Stimulated activated CD8-positive, alpha-beta memory T cell treated with anti-CD3 and anti-CD28 coated beads, Interleukin-7, amount 100 ng/mL, for 48 hours (primary cell): ENCODE measurements at regions not wholly inside any gene's neighbourhood (a gene's known extent, or its start where the extent isn't known, plus 50 kb on each side); places are given as distances from the start of the nearest gene placed in this dataset.
"Not testable (repeated sequence)": the region's sequence is repeated elsewhere in the genome, so short reads cannot be mapped to it uniquely, and the experiment has no call there.

Experiments used
- DNase-seq, 2 donors: peaks; one replicate each; pipeline ENCODE4 v3.0.0-alpha.2; 2020; ENCODE audit warnings: low read depth in 1 of 2; ENCODE audit errors: extremely low read depth in 1 of 2

DNA sequence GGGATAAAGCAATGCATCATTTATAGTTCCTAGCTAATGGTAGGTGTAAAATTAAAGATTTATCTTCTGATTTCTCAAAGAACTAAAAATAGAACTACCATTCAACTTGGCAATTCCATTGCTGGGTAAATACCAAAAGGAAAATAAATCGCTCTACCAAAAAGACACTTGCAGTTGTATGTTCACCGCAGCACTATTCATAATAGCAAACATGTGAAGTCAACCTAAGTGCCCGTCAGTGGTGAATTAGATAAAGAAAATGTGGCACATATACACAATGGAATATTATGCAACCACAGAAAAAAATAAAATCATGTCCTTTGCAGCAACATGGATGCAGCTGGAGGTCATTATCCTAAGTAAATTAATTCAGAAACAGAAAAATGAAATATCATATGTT, 192.8 kb upstream of the ADRA1D start:
- DNase-seq = no peak

DNA sequence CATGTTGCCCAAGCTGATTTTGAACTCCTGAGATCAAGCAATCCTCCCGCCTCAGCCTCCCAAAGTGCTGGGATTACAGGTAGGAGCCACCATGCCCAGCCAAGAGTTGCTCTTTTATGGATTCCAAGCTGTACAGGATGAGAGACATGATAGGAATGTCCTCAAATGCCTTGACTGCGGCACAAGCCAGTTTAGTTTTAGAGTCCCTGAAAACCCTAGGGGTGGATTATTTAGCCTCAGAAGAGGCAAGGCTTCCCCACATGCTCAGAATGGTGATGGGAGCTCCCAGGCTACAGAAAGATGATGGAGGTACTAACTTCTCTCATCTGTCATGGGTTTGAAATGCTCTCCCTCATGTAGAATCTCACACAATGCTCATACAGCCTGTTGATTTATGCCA, 192.1 kb upstream of the ADRA1D start:
- DNase-seq = no peak

DNA sequence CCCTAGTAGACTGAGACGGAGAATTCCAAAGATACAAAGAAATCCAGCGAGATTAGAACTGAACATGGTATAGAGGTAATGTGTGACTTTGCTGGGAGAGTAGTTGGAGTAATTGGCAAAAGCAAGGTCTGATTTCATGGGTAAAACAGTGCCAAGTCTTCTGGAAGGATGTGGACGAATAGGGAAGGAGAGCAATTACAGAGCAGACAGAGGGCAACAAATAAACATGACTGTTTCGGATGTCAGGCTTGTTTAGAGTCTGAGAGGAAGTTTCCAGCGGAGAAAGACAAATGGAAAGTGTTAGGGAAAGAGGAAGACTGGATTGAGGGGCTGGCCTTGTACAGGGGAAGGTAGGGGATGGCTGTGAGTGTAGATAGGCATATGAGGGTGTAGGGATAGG, 190.4 kb upstream of the ADRA1D start:
- DNase-seq = no peak

DNA sequence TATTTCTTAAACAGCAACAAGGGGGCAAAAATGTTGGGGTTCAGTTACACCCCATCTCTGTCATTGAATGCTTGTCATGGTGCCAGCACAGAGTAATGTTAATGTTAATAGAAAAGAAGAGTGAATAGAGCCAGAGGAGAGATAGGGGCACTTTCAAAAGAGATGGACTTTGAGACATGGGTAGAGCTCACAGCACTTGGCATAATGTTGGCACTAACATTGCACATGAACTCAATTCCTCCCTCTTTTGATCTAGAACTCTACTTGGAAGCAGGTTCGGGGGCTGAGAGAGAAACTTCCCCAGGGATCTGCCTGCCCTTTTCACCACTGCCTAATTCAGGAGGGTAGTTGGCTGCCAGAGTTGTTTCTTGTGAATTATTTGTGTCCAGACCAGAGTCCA, 188.0 kb upstream of the ADRA1D start:
- DNase-seq = no peak

GRCh38 chr20:4435671-4436455, 186.8 kb upstream of the ADRA1D start:
- DNase-seq = no peak

DNA sequence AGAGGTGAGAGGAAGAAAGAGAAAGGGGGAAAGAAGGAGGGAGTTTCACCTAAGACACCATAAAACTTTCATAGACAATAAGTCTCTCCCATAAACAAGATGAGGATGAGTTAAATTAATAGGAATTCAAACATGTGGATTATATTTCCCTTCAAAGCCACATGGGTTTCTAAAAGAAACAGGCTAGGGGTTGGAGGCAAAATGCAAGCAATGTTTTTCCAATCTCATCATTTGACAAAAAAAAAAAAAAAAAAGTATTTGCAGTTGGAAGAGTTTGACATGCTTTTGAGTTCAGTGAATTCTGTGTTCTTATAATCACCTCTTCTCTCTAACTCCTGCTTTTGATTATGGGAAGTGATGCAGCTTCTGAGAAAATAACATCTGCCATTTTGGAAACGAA, 186.1 kb upstream of the ADRA1D start:
- DNase-seq = no peak

GRCh38 chr20:4434681-4435080, 185.6 kb upstream of the ADRA1D start:
- DNase-seq = no peak

DNA sequence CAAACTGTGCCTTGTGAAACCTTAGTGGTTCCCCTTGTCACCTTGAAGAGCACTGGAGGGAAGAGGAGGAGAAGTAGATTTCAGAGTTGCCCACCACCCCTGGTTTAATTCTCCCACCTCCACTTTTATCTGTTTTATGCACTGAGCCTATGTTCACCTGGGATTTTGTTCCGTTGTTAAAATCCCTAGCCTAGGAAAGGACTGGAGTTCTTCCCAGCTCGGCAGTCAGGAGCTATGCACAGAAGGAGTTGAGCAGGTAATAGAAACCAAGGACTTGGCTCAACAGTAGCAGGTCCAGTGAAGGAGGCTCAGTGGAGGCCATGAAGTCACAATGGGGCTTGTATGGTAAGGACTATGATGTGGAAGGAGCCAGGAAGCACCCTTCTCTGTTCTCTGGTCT, 182.4 kb upstream of the ADRA1D start:
- no peak for DNase-seq

DNA sequence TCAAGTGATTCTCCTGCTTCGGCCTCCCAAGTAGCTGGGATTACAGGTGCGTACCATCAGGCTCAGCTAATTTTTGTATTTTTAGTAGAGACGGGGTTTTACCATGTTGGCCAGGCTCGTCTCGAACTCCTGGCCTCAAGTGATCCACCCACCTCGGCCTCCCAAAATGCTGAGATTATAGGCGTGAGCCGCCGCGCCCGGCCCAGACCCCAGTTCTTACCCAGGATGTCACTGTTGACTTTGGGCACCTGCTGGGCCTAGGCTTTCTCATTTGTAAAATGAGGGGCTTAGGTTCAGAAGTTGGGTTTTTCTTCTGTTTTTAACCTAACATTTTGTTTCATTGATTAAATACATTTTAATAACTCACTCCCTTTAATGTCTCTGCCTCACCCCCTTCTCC, 181.7 kb upstream of the ADRA1D start:
- DNase-seq = not testable (repeated sequence)

GRCh38 chr20:4427940-4428586, 179.0 kb upstream of the ADRA1D start:
- no peak for DNase-seq

GRCh38 chr20:4418141-4418540, 169.1 kb upstream of the ADRA1D start:
- no peak for DNase-seq

- DNase-seq = no peak
Observed at GRCh38 chr20:4415281-4415680, 166.2 kb upstream of the ADRA1D start.

- no peak for DNase-seq
Observed at GRCh38 chr20:4413314-4414049, 164.4 kb upstream of the ADRA1D start.

GRCh38 chr20:4412216-4412615, 163.1 kb upstream of the ADRA1D start:
- DNase-seq = no peak

- DNase-seq = no peak
Observed at GRCh38 chr20:4411744-4412143, 162.7 kb upstream of the ADRA1D start.

GRCh38 chr20:4406627-4407026, 157.5 kb upstream of the ADRA1D start:
- no peak for DNase-seq

DNA sequence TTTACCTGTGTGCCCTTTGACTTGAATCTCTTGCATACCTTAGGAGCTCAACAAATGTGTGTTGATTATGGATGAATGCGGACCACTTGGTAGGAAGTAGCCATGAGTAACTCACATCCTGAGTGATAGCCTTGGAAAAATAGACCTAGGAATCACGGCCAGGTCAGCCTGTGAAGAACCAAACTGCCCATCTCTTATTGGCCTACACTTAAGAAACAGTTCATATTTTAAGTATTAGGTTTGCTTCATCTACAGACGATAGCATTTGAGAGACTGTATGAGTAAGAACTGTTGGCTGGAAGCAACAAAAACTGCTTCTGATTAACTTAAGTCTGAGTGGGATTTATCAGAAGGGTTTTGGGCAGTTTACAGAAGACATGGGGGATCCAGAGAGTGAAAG, 152.5 kb upstream of the ADRA1D start:
- no peak for DNase-seq

DNA sequence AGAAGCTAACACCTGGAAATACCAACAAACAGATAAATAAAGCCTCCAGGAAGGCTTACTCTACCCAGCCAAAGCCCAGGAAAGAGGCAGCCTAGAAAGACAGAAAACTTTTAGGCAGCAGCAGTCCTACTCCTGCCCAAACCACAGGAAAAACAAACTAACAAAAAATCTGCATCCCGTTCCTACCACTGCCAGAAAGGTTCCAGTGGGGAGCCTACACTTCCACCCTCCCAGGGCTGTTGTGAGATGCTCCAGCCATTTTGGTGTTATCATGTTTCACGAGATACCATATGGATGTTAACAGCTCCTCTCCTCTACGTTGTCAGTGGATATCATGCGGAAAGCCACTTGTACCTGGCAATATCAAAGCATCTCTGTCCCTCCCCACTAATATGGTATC, 135.9 kb upstream of the ADRA1D start:
- DNase-seq = no peak

DNA sequence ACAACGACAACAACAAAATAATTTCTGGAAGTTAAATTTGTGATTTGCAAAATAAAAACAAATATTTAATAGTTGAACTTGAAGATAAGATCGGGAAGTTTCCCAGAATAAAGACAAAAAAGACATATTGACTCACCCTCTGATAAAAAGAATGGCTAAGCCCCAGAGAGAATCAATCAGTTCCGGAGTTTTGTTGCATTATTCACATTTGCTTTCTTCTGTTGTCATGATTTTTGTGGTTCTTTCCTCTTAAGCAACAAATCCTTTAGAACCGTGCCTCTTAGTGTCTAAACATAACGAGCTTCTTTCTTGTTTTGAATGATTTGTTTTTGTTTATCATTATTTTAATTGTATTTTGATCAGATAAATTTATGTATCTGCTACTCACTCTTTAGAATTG, 134.9 kb upstream of the ADRA1D start:
- no peak for DNase-seq

DNA sequence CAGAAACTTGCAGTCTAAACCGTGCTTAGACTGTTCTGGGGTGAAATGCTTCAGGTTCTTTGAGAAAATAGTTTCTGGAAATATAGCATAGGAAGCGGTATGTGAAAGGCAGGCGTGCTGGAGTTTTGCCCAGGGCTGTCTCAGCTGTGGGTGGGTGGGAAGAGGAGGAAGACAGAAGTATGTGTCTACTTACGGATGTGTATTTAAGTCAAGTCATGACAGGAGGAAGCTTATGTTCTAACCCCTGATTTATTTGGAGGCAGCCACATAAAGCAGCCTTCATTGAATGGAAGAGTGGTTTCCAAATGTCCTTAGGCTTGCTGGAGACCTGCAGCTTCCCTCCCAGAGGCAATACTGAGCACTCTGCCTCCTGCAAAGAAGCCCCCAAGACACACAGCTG, 126.8 kb upstream of the ADRA1D start:
- no peak for DNase-seq

GRCh38 chr20:4373454-4373853, 124.4 kb upstream of the ADRA1D start:
- DNase-seq = no peak

- no peak for DNase-seq
Observed at GRCh38 chr20:4371623-4372251, 122.7 kb upstream of the ADRA1D start.
